ENCODE measurements at regions not wholly inside any gene's neighbourhood (a gene's known extent, or its start where the extent isn't known, plus 50 kb on each side); places are given as distances from the start of the nearest gene placed in this dataset.
"Not testable (repeated sequence)": the region's sequence is repeated elsewhere in the genome, so short reads cannot be mapped to it uniquely, and the experiment has no call there.

GRCh38 chr18:14979875-14980274 lies 231.9 kb downstream of the ANKRD30B start:
- Histone ChIP-seq H3K56ac (ENCODE audit: extremely low read depth, insufficient read depth, low read length) (no peak overlapping the region), H2BK20ac (ENCODE audit: low read depth, low read length) (no peak overlapping the region), H2AK5ac (ENCODE audit: low read depth, low read length) (no peak overlapping the region), H2AFZ (replicated peaks; ENCODE audit: low read length, poor library complexity) (no peak overlapping the region), H3K9me1 (ENCODE audit: insufficient read depth, low read length) (no peaks in the 10 kb centered on the region), H3K36me3 (ENCODE audit: control insufficient read depth, insufficient read depth, low read length) (no peaks in the 10 kb centered on the region), H3K18ac (ENCODE audit: low read depth, low read length) (no peak overlapping the region), H4K8ac (ENCODE audit: low read depth in 2 of 2, low read length in 2 of 2) (no peak overlapping the region), H4K91ac (ENCODE audit: insufficient read depth, low read depth, low read length) (no peak overlapping the region), H2AK9ac (replicated peaks; ENCODE audit: low read depth, low read length, poor library complexity) (no peak overlapping the region), H3K79me1 (ENCODE audit: low read depth in 1 of 2, low read length in 2 of 2) (no peaks in the 10 kb centered on the region), H3K23ac (ENCODE audit: low read depth, low read length) (no peak overlapping the region), H3K4ac (ENCODE audit: low read depth, low read length) (no peak overlapping the region), H2BK120ac (ENCODE audit: low read depth, low read length) (no peak overlapping the region), H3K27me3 (ENCODE audit: control insufficient read depth, insufficient read depth, low read length) (no peaks in the 10 kb centered on the region), H4K20me1 (ENCODE audit: insufficient read depth, low read length) (no peaks in the 10 kb centered on the region), H3K9me3 (ENCODE audit: control insufficient read depth, insufficient read depth, low read length) (peaks cover 15% of the 10 kb centered on the region), H3K4me3 (ENCODE audit: insufficient read depth, low read depth, low read length) (no peak overlapping the region), H4K5ac (ENCODE audit: low read depth, low read length) (no peak overlapping the region), H3K4me2 (ENCODE audit: low read depth, low read length) (no peak overlapping the region), H3K9ac (ENCODE audit: low read depth, low read length) (no peak overlapping the region), H3K14ac (replicated peaks; ENCODE audit: low read depth, low read length) (no peak overlapping the region), H3K27ac (ENCODE audit: insufficient read depth, low read length) (no peak overlapping the region), H2BK5ac (ENCODE audit: low read depth, low read length, poor library complexity, severe bottlenecking) (no peak overlapping the region), H2BK15ac (ENCODE audit: low read depth, low read length) (no peak overlapping the region), H3K4me1 (ENCODE audit: control insufficient read depth, insufficient read depth, low read length) (no peaks in the 10 kb centered on the region)
- DNase-seq (no peak), ATAC-seq (ENCODE audit: low read depth) (no peak)
- no TSS peak for BruUV-seq (replicated peaks)
- CTCF ChIA-PET: no interaction called here
- TF ChIP-seq CTCF (conservative IDR thresholded peaks at IDR 0.05; ENCODE audit: low read depth, low read length) (no peak), NFE2L2 (IDR thresholded peaks at IDR 0.05; ENCODE audit: low read depth, low read length) (no peak), MXI1 (IDR thresholded peaks at IDR 0.05; ENCODE audit: borderline replicate concordance, low read depth, low read length) (no peak), FOS (IDR thresholded peaks at IDR 0.05; ENCODE audit: low read depth, low read length) (no peak)
- WGBS, 2 experiments (ENCODE audit: extremely low coverage in 2 of 2, insufficient read length in 1 of 2): no CpG with 5 or more reads among the region's 3 CpGs
- dilution Hi-C loops (cut with HindIII; ENCODE audit: low sequenced_read_pairs, unreplicated experiment): no loop called here
- intact Hi-C loops (cut with micrococcal nuclease): no loop called here
- POLR2A ChIA-PET (ENCODE audit: unreplicated experiment): no interaction called here
- in situ Hi-C loops (cut with MboI; ENCODE audit: low sequenced_read_pairs): loop anchor here (10.0 kb wide), 1 partner anchor 65 kb away; no protein-coding TSS in a partner anchor

GRCh38 chr18:14984531-14984930 lies 236.6 kb downstream of the ANKRD30B start:
- in situ Hi-C loops (cut with MboI; ENCODE audit: low sequenced_read_pairs); H3K9ac ChIP-seq (ENCODE audit: low read depth, low read length); ATAC-seq (ENCODE audit: low read depth); H2BK15ac ChIP-seq (ENCODE audit: low read depth, low read length); POLR2A ChIA-PET (ENCODE audit: unreplicated experiment); H4K8ac ChIP-seq (ENCODE audit: low read depth in 2 of 2, low read length in 2 of 2); dilution Hi-C loops (cut with HindIII; ENCODE audit: low sequenced_read_pairs, unreplicated experiment); H3K4me3 ChIP-seq (ENCODE audit: insufficient read depth, low read depth, low read length); H2BK120ac ChIP-seq (ENCODE audit: low read depth, low read length); H2AK9ac ChIP-seq (replicated peaks; ENCODE audit: low read depth, low read length, poor library complexity); H3K36me3 ChIP-seq (ENCODE audit: control insufficient read depth, insufficient read depth, low read length); H2BK20ac ChIP-seq (ENCODE audit: low read depth, low read length); H4K91ac ChIP-seq (ENCODE audit: insufficient read depth, low read depth, low read length); H3K4me1 ChIP-seq (ENCODE audit: control insufficient read depth, insufficient read depth, low read length); CTCF ChIA-PET; H2AFZ ChIP-seq (replicated peaks; ENCODE audit: low read length, poor library complexity); H3K23ac ChIP-seq (ENCODE audit: low read depth, low read length); H3K79me1 ChIP-seq (ENCODE audit: low read depth in 1 of 2, low read length in 2 of 2); H3K4me2 ChIP-seq (ENCODE audit: low read depth, low read length); H3K9me1 ChIP-seq (ENCODE audit: insufficient read depth, low read length); intact Hi-C loops (cut with micrococcal nuclease); H4K20me1 ChIP-seq (ENCODE audit: insufficient read depth, low read length); BruUV-seq (replicated peaks); H3K27ac ChIP-seq (ENCODE audit: insufficient read depth, low read length); H3K9me3 ChIP-seq (ENCODE audit: control insufficient read depth, insufficient read depth, low read length); H2BK5ac ChIP-seq (ENCODE audit: low read depth, low read length, poor library complexity, severe bottlenecking); H3K14ac ChIP-seq (replicated peaks; ENCODE audit: low read depth, low read length); H2AK5ac ChIP-seq (ENCODE audit: low read depth, low read length); H4K5ac ChIP-seq (ENCODE audit: low read depth, low read length); H3K18ac ChIP-seq (ENCODE audit: low read depth, low read length); DNase-seq; H3K56ac ChIP-seq (ENCODE audit: extremely low read depth, insufficient read depth, low read length); H3K4ac ChIP-seq (ENCODE audit: low read depth, low read length); H3K27me3 ChIP-seq (ENCODE audit: control insufficient read depth, insufficient read depth, low read length): not testable (repeated sequence)
- WGBS, 2 experiments (ENCODE audit: extremely low coverage in 2 of 2, insufficient read length in 1 of 2): no CpG with 5 or more reads among the region's 2 CpGs
